HG02870 (cell line): ENCODE measurements at regions not wholly inside any gene's neighbourhood (a gene's known extent, or its start where the extent isn't known, plus 50 kb on each side); places are given as distances from the start of the nearest gene placed in this dataset.
"Not testable (repeated sequence)": the region's sequence is repeated elsewhere in the genome, so short reads cannot be mapped to it uniquely, and the experiment has no call there.

Source experiments
- ATAC-seq: cut with Tn5 transposase; IDR thresholded peaks from one replicate; pipeline ENCODE4 v1.9.1; 2021; ENCODE audit warnings: mild to moderate bottlenecking, moderate library complexity; ENCODE audit not compliant: unreplicated experiment

GRCh38 chr13:60716313-60716712 is 319.3 kb downstream of the TDRD3 start:
- ATAC-seq, result no peak

- ATAC-seq, result no peak
Observed at GRCh38 chr13:60707878-60708277, 310.9 kb downstream of the TDRD3 start.

- ATAC-seq, result no peak
Observed at GRCh38 chr13:60701895-60702294, 304.9 kb downstream of the TDRD3 start.

DNA sequence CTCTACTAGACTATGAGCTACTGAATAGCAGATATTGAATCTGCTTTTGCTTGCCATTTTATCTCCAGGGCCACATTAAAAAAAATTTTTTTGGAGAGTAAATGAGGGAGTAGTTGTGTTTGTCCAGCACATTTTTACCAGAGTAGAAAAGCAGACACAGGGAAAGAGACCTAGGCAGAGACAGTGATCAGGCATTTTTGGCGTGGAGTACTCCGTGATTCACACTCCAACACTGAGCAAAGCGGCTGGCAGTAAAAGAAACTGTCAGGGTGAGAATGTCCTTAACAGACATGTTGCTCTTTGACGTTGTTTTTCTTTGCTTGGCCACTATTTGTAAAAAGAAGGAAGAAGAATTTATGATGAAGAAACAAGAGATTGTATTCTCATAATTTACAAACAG is 304.0 kb downstream of the TDRD3 start:
- ATAC-seq, result no peak

GRCh38 chr13:60699636-60700035 is 302.6 kb downstream of the TDRD3 start:
- no peak for ATAC-seq

- no peak for ATAC-seq
Observed at GRCh38 chr13:60696602-60697001, 299.6 kb downstream of the TDRD3 start.

DNA sequence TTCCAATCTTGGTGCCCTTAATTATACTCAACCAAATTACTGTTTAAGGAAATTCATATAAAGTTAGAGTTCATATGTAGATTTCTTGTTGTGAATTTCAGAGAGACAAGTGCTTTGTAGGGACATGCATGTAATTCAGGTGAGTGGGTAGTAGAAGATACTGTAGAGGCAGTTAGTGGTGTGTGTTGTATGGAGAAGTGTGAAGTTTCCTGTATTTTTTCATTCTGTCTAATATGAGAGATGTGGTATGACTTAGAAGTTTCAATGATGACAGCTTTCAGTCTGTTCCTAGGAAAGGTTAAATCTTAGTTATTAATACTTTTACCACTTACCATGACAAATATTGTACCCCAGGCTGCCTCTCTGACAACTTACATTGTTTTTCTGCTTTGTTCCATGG is 294.2 kb downstream of the TDRD3 start:
- no peak for ATAC-seq

DNA sequence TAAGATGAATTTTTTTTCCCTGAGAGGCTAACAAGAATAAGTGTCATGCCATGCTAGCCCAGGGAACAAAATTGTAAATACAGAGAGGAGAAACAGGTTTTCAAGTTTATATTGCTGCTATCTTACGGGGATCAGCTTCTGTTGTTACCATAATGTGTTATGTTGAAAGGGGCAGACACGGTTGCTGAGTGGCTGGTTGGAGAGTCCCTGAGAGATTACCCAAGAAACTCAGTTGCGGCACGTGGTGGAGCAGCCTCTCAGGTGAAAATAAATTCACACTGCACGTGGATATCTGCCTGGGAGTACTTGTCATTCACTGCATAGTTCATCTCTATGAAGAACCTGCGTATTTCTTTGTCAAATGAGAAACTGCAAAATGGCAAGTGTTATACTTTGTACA is 293.6 kb downstream of the TDRD3 start:
- no peak for ATAC-seq

GRCh38 chr13:60689571-60689970 is 292.6 kb downstream of the TDRD3 start:
- no peak for ATAC-seq

DNA sequence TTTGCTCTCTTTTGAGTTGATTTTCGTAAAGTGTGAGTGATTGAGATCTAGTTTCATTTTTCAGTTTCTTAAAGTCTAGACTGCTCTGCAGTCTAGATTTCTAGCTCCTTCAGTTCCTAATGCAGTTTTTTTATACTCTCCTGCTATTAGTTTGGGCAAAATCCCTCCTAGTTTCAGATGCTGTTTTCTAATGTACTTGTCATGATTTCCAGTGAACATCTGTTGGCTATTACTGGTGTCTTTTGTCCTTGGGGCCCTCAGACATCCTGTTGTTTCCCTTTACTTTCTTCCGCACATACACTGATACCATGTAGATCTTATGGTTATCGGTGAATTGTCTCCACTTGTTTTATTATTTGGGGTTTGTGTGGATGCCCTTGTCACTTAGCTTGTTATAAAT is 292.1 kb downstream of the TDRD3 start:
- no peak for ATAC-seq

DNA sequence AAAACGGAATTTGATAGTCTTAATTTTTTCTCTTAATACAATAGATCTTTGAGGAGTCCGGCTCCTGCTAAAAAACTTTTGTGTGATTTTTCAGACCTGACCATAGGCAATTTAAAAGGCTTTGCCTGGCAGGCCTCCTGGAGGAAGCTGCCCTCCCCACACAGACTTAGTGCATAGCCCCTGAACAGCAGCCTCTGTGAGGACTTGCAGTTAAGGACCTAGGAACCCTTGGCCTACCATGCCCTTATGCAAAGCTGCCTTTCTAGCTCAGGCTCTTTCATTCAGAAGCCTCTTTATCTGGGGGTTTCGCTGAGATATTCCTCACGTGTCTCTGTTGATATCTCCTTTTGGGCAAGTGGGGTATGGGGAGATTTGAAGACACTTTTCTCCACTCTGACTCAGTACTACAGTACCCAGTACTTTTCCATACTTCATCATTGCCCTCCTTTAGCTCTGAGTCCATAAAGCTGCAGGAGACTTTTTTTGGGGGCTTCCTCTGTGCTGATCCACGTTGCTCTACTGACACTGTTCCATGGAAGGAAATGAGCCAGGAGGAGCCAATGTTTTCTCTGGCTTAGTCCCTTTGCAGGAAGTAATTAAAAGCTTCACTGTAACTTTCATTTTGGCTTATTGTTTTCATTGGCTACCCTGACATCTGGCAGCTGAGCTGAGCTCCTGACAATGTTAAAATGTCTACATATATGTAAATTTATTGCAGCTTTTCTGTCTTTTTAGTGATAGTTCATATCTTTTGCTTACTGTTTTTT is 283.1 kb downstream of the TDRD3 start:
- ATAC-seq, result no peak

- no peak for ATAC-seq
Observed at GRCh38 chr13:60679131-60679530, 282.1 kb downstream of the TDRD3 start.

GRCh38 chr13:60671386-60671785 is 274.4 kb downstream of the TDRD3 start:
- no peak for ATAC-seq

DNA sequence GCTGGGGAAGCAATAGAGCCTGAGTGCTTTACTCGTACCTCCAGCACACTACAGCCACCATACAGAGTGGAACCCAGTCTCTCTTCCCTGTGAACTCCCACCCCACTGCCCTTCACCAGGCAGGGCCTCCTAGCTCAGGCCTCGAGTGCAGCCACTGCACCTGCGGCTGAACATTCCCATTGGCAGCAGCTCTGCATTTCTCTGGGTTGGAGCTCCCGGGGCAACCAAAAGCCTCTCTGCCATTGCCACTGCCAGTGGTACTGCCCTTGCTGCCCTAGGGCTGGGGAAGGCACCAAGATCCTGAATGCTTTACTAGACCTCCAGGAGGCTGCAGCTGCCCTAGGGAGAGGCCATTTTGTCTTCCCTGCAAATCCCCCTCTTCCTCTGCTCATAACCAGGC is 266.8 kb downstream of the TDRD3 start:
- ATAC-seq, result no peak

DNA sequence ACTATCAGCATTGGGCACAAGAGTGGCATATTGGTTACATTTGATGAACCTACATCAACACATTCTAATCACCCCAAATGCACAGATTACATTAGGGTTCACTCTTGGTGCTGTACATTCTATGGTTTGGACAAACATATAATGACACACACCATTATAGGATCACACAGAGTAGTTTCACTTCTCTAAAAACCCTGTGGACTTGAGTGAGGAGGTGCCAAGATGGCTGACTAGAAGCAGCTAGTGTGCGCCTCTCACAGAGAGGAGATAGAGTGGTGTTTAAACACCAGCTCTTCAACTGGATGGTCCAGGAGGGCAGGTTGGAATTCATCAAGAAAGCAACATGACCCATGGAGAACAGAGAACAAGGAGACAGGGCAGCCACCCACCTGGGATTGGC is 265.6 kb downstream of the TDRD3 start:
- no peak for ATAC-seq

- ATAC-seq, result no peak
Observed at GRCh38 chr13:60661521-60661920, 264.5 kb downstream of the TDRD3 start.

DNA sequence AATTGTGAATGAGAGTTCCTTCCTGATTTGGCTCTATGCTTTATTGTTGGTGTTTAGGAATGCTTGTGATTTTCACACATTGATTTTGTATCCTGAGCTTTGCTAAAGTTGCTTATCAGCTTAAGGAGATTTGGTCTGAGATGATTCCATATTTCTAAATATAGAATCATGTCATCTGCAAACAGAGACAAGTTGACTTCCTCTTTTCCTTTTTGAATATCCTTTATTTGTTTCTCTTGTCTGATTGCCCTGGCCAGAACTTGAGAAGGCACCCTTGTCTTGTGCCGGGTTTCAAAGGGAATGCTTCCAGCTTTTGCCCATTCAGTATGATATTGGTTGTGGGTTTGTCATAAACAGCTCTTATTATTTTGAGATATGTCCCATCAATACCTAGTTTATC is 260.6 kb downstream of the TDRD3 start:
- ATAC-seq, result not testable (repeated sequence)

- no peak for ATAC-seq
Observed at GRCh38 chr13:60655256-60655655, 258.2 kb downstream of the TDRD3 start.

DNA sequence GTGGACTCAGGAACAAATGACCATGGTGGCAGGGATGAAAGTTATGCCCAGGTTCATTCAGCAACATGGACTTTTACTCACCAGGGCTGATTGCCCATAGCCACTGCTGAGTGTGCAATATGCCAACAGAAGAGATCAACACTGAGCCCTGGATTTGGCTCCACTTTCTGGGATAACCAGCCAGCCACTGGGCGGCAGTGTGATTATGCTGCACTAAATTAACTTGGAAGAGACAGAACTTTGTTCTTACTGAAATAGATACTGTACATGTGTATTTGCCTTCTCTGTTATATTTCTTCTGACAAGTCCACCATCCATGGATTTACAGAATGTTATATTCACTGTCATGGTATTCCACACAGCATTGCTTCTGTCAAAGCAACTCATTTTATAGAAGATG is 257.4 kb downstream of the TDRD3 start:
- no peak for ATAC-seq

DNA sequence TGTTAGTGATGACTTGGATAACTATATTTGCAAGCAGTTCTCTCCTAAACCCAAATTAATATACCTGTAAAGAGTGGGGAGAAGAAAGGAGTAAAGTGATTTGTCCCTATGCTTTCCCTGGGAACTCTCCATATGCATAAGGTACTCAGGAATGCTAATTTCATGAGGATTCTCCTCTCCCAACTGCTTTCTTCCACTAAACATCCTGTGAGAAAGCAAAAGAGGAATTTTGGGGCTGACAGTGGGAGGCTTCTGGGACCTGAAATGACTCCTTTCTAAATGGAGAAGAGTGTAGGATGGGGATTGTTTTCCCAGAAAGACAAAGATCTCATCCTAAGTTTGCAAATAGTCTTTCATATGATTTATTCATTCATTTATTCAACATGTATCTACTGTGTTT is 250.5 kb downstream of the TDRD3 start:
- ATAC-seq, result no peak

GRCh38 chr13:60646620-60647019 is 249.6 kb downstream of the TDRD3 start:
- no peak for ATAC-seq

DNA sequence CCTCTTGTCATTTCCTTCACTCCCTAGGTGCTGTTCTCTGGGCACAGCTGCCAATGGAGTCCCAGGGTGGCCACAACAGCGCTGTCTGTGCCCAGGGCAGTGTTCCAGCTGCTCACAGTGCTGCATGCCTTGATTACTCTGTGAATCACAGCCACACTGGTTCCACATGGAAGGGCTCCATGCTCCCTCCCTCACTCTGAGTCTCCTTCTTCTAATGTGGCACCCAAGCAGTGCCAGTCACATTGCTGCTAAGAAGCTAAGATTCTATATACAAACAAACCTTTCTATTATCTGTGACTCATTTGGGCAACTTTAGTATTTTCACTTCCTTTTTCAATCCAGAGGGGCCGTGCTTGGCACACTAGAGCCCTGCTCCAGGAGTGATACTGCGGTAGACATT is 248.7 kb downstream of the TDRD3 start:
- ATAC-seq, result peak; percentile 57

GRCh38 chr13:60642552-60642951 is 245.5 kb downstream of the TDRD3 start:
- no peak for ATAC-seq
